Nephron progenitor cell (in vitro differentiated cells): ENCODE measurements at regions not wholly inside any gene's neighbourhood (a gene's known extent, or its start where the extent isn't known, plus 50 kb on each side); places are given as distances from the start of the nearest gene placed in this dataset.

ENCODE experiments used
- DNase-seq: peaks from one replicate; pipeline ENCODE4 v3.0.0; 2021
- H3K27ac Mint-ChIP-seq: 2 replicates; pipeline ENCODE4 v1.8.0; 2021; ENCODE audit warnings: mild to moderate bottlenecking, moderate library complexity, mixed read lengths
- H3K27me3 Mint-ChIP-seq: 2 replicates; pipeline ENCODE4 v1.8.0; 2021; ENCODE audit warnings: mild to moderate bottlenecking, low read depth, mixed read lengths; ENCODE audit not compliant: poor library complexity
- H3K36me3 Mint-ChIP-seq: 2 replicates; pipeline ENCODE4 v1.8.0; 2021; ENCODE audit warnings: low read depth, mixed read lengths
- H3K4me1 Mint-ChIP-seq: 2 replicates; pipeline ENCODE4 v1.8.0; 2021; ENCODE audit warnings: mixed read lengths
- H3K4me3 Mint-ChIP-seq: 2 replicates; pipeline ENCODE4 v1.8.0; 2021; ENCODE audit warnings: mild to moderate bottlenecking, moderate library complexity, mixed read lengths
- H3K9me3 Mint-ChIP-seq: 2 replicates; pipeline ENCODE4 v1.8.0; 2021; ENCODE audit warnings: mild to moderate bottlenecking, moderate library complexity, mixed read lengths
- TF ChIP-seq, protein P1 (sequence below): fragments of 200-600 bp; sonication (generic); IDR thresholded peaks from 2 replicates; pipeline ENCODE4 v1.5.0; 2021; ENCODE audit warnings: antibody characterized with exemption

- Mint-ChIP-seq H3K9me3 (peaks cover 20% of the 10 kb centered on the region), H3K4me1 (peaks cover 30% of the 10 kb centered on the region), H3K27ac (no peak overlapping the region), H3K36me3 (peaks cover 8% of the 10 kb centered on the region), H3K4me3 (no peak overlapping the region), H3K27me3 (peaks cover 39% of the 10 kb centered on the region)
- no peak for DNase-seq
- TF ChIP-seq, protein P1, sequence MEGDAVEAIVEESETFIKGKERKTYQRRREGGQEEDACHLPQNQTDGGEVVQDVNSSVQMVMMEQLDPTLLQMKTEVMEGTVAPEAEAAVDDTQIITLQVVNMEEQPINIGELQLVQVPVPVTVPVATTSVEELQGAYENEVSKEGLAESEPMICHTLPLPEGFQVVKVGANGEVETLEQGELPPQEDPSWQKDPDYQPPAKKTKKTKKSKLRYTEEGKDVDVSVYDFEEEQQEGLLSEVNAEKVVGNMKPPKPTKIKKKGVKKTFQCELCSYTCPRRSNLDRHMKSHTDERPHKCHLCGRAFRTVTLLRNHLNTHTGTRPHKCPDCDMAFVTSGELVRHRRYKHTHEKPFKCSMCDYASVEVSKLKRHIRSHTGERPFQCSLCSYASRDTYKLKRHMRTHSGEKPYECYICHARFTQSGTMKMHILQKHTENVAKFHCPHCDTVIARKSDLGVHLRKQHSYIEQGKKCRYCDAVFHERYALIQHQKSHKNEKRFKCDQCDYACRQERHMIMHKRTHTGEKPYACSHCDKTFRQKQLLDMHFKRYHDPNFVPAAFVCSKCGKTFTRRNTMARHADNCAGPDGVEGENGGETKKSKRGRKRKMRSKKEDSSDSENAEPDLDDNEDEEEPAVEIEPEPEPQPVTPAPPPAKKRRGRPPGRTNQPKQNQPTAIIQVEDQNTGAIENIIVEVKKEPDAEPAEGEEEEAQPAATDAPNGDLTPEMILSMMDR, result no peak
These were observed 81.9 kb downstream of the ERMARD start for GRCh38 chr6:169833258-169833794.

DNA sequence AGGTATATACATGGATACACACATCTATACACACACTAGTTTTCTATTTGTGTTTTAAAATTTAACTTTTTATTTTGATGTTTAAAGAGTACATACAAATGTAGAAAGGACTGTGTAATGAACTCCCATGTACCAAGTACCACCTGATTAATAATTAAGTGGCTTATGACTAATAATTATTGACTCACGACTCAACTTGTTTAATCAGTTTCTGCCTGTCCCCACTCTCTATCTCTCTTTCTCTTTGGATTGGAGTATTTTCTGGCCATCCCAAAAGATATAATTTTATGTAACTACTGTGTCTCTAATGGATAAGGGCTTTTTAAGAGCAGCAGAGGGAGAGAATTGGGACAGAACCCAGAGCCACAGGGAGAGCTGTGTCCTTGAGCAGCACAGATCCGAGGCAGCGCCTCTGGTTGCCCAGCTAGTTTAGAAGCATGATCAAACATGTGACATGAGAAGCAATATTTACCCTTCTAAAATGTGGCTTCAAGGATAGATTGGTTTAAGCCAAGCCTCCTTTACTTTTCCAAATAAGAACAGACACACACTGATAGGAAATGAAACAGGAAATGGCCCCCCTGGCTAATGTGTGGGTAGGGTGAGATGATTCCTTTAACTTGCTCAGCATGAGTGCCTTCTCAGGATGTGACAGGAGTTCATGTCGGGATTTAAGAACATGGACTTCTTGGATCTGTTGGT is 81.0 kb downstream of the ERMARD start:
- no peak for DNase-seq
- no peak overlapping the region for H3K27ac Mint-ChIP-seq
- H3K36me3 Mint-ChIP-seq, result peaks cover 8% of the 10 kb centered on the region
- H3K4me3 Mint-ChIP-seq, result no peak overlapping the region
- peaks cover 36% of the 10 kb centered on the region for H3K4me1 Mint-ChIP-seq
- peaks cover 42% of the 10 kb centered on the region for H3K27me3 Mint-ChIP-seq
- TF ChIP-seq, protein P1, result no peak
- peaks cover 24% of the 10 kb centered on the region for H3K9me3 Mint-ChIP-seq

DNA sequence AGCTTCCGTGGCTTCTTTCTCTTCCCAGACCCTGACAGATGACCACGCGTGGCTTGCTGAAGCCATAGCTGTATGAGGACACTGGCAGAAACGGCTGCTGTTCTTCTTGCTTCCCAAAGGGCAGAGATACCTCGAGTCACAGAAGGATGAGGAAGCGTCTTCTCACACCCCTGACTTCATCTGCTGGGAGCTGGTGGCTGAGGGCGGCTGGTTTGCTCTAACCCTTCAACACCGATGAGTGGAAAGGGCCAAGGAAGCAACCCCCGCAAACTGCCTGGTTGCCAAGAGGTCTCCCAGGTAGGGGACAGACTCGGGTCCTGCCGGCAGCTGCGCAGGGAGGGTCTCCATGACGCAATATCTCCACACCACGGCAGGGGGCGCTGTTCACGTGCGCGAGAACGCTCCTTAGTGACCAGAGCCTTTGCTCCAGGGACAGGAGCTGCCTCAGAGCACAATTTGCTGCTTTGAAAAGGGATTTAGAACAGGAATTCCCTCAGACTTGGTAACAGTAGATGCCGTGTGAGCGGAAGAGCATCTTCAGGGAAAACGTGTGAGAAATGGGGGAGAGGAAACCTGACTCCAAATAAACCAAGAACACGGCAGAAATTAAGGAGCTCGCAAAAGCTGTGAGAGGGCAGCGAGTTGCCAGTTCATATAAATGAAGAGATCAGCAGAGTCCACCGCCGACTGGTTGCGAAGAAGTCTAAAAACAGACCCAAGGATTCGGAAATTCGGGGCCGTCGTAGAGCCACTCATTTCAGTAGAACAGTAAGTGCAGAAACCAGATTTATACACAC is 80.2 kb downstream of the ERMARD start:
- Mint-ChIP-seq H3K9me3 (peaks cover 29% of the 10 kb centered on the region), H3K36me3 (peaks cover 8% of the 10 kb centered on the region), H3K4me1 (peaks cover 36% of the 10 kb centered on the region), H3K27ac (peak overlapping the region; percentile 37), H3K27me3 (peaks cover 38% of the 10 kb centered on the region), H3K4me3 (peak overlapping the region; percentile 39)
- TF ChIP-seq, protein P1, result peak; percentile 97
- peak; percentile 95 for DNase-seq
